HG02623 (cell line): ENCODE measurements at regions not wholly inside any gene's neighbourhood (a gene's known extent, or its start where the extent isn't known, plus 50 kb on each side); places are given as distances from the start of the nearest gene placed in this dataset.

Source experiments
- ATAC-seq: cut with Tn5 transposase; IDR thresholded peaks from one replicate; pipeline ENCODE4 v1.9.1; 2021; ENCODE audit warnings: moderate library complexity; ENCODE audit not compliant: unreplicated experiment

DNA sequence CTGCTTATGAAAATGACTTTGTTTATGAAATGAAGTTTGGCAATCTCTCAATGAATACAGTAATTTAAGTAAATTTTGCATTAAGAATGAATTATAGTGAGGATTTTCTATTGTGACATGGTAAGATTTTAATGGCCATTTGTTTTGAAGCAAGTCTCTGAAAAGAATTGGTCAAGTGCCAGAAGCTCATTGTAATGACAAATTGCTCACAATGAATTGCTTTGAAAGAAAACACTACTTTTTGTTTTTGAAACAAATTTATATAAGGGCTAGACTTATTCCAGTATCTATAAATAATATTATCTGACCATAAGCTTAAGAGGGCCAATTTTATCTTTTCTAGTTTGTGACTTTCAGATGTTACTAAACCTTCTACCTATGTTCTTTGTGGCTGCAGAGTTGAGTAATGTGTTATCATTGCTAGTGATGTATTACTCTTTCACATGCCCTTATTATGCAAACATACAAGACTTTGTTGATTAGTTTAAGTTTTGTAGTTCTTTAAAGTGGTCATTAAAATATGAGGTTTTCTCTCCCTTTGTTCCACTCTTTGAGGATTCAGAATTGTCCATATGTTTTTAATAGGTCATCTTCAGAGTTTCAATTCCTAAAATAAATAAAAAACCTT is 93.0 kb upstream of the ZNF608 start:
- no peak for ATAC-seq

DNA sequence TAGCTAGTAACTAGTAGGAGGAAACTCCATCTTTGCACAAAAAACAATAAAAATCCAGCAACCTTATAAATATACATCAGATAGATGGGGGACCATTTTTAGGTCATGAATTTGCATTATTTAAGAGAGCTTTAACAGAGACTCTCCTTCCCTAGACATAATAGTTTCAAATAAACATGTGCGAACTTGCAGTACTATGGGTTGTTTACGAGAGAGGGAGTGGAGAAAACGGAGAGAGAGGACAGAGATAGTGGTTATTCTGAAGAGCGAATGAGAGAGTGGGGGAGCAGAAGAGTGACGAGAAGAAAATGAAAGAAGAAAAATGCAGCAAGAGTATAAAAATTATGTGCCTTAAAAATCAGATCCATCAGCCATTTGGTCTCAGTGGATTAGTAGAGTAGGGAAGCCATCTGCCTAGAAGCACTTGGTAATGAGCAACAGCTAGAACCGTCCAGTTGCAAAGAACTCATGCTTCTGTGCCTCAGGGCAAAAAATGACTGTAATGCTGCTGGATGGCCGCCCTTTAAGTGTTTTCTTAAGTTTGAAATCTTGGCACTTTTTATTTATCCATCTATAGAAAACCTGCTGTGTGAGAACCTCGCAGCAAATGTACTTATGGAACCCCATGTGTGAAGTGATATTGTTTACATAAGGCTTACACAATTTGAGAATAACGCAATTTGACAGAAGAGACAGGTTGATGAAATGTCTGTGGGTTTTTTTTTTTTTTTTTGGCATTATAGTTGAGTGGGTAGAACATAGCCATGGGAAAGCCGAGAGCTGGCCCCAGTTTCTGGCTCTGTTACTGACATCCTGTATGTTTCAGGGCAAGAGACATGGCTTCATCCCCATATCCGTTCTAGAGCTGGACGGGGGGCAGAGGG is 95.6 kb upstream of the ZNF608 start:
- no peak for ATAC-seq

DNA sequence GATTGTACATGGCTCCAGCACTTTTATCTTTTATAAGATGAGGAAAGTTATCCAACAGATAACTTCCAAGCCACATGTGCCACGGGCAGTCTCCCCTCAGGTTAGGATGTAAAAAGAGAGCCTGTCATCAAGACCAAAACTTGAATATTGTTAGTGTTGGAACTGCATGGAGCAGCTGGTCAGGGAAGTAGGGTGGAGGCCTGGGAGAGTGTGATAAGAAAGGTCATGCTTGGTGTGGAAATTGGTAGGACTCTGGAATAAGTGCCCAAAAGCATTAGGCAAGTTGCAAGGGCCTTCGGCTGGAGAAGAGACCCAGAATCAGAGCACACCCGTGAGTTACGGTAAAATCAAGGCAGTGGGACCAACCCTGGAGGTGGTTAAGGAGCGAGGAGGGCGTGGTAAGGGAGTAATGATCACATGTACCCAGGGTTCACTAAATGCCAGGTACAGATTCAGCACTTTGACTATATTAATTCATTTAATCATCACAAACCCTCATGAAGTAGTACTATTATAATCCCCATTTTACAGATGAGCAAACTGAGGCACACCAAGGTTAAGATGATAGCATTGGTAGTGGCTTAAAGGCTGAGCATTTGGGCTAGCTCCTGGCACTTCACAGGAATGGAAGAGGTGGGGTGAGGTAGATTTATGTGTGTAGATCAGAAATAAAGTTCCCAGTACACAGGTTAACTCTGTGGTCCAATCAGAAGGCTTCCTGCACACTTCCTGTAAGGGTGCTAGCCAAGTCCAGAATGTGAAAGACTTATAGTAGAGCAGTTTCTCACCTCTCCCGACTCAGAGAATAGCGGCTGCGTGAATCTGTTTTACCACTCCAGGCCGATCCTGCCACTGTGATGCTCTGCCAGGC is 96.5 kb upstream of the ZNF608 start:
- no peak for ATAC-seq

DNA sequence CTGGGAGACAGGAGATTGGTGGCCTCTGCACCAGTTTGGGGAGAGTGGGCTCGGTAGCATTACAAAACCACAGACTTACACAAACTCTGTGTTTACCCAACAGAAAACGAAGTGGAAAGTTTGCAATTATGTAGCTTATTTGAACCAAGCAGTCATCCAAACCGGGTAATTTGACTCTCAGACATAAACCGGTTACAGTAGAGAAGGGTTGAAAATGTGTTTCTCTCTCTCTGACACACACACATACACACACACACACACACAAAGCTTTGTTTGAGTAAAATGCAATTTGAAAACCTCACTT is 97.1 kb upstream of the ZNF608 start:
- ATAC-seq = no peak

DNA sequence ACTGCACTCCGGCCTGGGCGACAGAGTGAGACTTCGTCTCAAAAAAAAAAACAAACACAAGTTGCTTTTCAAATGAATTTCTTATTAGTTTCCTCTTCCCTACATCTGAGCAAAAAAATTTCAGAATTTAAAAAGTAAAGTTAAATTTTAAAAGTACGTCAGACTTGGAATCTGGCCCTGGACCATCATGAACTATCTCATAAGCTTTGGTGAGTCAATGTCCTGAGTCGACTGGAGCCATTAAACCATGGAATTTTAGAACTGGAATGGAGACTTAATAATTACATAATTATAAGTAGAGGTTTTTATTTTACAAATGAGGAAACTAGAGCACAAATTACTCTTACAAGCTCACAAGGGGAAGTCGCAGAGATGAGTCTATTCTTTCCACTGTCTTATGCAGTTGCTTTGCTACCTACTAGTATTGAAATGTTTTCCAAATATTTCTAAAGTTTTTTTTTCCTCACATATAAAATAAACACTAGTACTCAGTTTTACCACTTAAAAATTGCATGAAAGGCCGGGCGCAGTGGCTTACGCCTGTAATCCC is 98.0 kb upstream of the ZNF608 start:
- ATAC-seq = no peak

DNA sequence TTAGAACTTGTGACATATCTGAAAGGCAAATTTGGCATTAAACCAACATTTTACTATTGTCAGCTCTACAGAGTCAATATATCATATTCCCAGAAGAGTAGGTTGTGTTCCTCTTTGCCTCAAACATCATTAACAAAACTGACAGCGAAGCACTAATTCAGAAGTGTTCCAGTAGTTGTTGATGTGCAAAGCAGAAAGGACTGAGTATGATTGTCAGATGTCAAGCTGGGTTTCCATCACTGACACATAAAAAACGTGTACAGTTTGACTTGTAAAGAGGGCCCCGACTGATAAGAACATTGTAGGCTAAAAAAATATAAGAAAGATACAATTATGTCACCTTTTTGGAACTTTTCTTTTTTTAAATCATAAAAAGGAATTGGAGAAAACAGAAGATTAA is 101.5 kb upstream of the ZNF608 start:
- ATAC-seq = no peak

DNA sequence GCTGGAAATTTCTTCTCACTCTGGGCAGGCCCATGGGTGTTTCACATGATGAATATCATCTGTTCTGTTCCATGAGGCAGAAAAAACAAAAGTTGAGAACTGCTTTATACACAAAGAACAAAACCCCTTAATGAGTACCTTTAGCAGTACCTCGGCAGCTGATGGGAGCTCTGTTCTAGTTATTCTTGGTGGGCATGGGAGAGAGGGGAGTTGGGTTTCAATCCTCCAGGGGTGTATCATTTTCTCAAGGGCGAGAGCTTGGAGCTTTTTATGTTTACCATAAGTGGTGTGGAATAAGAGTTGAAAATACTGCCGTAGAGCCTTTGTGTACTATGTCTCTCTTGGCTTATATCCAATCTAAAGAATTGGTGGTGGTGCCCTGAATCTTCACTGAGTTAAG is 103.3 kb upstream of the ZNF608 start:
- no peak for ATAC-seq

DNA sequence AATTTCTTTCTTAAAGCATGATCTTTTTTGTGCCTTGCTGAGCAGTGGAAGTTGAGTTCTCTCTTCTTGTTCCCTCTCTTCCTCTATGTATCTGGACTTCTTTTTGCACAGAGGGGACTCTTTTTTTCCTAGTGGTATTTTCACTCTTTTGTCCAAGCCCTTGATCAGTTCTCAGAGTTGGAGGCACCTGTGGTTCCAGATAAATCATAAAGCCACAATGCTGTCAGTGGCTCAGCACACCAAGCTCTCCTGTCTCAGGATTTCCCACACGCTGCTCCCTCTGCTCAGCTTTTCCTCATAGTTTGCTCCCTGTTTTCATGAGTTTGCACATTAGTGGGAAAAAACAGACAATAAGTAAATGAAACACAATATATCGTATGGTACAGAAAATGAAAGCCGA is 110.3 kb upstream of the ZNF608 start:
- no peak for ATAC-seq

DNA sequence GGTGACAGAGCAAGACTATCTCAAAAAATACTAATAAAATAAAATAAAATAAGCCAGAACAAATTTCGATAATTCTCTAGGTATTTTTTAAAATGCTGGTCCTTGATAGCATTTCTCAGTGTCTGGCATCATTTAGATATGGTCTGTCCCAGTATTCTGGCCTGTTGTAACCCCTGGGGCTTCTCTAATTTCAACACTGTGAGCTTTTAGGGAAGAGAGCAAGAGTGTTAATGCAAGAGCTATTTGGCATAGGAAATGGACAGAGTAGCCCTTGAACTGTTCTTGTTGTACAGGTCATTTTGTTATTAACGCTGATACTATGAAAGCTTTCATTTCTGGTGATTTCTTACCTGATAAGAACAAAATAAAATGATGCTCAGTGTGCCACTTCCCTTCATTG is 112.2 kb upstream of the ZNF608 start:
- ATAC-seq = no peak

DNA sequence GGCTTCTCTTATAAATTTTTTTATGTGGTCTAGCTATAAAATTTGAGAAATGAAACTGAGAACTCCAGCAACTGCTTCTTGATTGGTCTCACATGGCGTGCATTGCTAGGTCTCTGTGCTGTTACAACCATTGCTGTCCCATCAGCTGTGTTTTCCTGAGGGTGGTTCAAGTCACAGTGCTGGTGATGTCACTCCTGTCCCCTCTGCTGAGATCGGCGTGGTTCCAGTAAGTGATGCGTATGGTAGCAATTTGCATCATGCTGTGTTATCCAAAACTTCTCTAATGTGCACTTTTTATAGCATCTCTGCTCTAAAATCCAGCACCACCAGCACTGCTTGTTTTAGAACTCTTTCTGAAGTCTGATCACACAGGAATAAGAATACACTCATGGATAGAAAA is 112.6 kb upstream of the ZNF608 start:
- ATAC-seq = no peak

DNA sequence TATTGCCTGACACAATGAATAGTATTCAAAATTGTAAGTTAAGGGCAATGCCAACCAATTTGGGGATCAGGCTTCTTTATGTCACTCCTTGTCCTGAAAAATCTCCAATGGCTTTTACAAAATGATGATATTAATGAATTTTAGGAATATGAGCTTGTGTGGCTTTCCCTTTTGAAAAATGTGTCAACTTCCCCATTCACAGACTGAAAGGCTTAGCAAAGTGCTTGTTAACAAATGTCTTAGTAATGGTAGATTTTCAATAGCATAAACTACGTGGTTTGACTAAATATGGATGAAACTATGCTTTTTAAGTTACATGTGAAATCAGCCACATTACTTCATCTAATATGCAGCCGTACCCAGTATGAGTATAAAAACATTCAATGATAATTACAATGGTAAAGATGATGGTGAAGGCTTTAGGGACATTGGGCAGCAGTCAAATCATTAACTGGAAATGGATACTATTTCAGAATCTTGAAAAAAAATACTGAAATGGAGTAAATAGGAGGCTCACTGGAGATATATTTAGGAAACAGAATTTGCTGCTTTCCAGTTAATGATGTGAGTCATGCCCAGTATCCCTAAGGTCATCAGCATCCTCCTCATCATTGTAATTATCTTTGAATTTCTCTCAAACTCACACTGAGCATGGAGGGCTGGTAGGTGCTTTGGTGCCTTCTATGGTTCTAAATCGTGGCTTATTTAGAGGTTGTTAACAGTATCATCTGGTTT is 113.3 kb upstream of the ZNF608 start:
- ATAC-seq = no peak

DNA sequence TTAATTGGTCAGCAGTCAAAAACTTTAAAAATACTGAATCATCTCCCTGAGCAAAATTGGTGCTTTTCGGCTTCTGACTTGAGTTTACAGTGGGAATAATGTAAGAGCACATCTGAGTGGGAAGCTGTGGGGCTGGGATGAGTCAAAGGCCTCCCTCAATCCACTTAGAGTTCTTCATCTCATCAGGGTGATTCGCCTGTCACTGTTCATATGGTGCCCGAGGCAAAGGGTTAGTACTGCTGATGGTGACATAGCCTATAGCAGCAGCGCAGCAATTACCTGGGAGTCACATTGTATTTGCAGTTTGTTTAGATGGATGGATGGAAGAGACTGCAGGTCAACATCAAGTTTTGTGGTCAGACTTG is 113.8 kb upstream of the ZNF608 start:
- ATAC-seq = no peak

DNA sequence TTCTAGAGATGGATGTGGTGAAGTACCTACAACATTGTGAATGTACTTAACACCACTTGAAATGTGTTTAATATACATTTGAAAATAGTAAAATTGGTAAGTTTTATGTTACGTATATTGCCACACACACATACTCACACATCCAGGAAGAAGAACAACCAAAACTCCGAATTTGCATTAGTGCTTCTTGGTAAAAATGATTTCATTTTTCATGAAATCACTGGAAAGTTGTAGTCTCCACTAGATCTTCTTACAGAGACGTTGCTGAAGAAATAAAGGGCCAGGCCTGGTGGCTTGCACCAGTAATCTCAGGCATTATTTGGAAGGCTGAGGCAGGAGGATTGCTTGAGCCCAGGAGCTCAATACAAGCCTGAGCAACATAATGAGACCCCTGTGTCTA is 118.6 kb upstream of the ZNF608 start:
- no peak for ATAC-seq

DNA sequence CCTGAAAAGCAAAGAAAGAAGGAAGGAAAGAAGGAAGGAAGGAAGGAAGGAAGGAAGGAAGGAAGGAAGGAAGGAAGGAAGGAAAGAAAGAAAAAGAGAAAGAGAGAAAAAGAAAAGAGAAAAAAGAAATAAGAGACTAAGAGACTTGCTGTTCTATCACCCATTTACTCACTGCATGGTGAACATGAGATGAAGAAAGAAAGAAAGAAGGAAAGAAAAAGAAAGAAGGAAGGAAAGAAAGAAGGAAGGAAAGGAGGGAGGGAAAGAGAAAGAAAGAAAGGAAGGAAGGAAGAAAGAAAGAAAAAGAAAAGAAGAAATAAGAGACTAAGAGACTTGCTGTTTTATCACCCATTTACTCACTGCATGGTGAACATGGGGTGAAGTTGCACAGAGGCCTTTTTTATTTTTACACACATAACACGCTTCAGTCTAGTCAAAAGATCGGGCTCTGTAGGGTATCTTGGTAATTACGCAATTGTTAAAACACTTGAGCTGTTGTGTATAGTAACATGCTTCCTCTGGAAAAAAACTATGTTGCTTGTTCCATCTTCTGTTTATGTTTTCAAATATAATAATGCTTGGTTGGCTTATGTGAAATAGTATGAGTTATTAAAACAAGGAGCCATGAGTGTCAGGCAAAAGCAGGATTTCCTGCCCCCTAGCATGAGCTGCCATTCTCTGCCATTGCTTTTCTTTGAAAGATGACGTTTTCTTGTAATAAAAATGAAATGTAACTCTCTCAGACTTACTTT is 119.3 kb upstream of the ZNF608 start:
- ATAC-seq = no peak

DNA sequence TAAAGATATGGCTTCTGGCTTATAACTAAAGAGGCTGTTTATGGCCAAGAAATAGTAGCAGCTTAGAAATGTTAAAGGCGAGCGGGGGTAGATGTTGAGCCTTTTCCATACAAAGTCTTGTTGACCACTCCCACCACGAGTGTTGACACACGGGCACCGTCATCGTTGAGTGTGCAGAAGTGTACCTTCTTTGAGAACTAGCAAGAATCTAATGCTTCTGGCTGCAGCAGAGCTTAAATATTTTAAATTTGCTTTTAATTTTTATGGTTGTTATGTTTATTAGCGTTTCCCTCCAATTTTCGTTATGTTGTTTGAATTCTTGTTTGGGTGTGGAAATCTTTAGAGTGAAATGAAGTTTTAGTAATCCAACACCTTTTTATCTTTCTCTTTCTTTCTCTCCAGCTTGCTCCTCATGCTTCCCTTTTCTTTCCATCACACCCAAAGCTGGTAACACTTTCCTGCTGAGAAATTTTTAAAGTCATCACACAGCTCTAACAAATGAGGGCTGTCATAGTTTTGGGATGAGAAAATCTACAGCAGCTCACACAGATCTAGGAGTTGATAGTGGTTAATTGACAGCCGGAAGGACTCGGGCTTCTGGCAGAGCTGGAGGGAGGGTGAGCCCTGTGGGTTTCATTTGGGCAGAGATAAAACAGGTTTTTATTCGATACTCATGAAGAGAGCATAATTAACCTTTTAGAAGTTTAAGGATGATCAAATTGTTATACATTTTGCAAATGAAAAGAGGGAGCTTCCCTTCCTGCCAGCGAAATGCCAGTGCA is 120.1 kb upstream of the ZNF608 start:
- ATAC-seq = no peak

DNA sequence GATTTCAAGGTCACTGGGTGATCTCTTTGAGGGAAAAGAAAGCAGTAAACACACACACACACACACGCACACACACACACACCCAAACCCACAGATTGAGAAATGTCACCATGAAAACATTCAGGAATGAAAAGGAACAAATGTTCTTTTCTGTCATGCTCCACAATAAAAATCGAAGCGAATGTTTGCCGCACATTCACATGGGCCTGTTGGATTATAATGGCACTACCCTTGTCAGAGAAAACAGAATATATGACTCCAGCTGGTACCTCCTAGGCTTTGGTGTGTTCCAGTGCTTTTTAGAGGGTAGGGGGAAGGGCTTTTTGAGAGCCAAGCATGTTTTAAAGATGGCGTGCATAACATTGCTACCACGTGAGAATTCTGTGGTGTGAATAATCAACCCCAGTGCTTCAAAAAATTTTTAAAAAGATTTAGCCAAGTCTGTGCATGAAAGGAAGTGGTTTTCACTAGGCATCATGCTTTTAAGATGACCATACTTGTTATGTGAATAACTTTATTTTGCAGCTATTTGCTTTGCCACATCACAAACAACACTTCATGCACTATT is 120.8 kb upstream of the ZNF608 start:
- no peak for ATAC-seq

DNA sequence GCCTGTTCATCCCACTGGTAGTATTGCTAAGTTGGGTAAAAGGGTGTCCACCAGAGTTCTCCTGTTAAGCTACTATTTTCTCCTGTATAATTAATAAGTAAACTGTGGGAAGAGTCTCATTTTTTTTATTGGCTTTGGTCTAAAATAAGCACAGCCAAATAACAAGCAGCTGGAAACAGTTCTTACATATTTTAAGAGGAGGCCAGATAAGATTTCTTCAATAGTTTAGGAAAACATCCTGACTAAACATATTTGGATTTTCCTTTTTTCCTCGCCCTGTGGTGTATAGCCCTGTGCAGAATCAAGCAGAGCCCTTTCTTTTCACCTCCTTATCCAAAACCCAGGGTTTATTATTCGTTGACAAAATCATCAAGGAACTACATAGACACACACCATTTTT is 122.2 kb upstream of the ZNF608 start:
- ATAC-seq = no peak

DNA sequence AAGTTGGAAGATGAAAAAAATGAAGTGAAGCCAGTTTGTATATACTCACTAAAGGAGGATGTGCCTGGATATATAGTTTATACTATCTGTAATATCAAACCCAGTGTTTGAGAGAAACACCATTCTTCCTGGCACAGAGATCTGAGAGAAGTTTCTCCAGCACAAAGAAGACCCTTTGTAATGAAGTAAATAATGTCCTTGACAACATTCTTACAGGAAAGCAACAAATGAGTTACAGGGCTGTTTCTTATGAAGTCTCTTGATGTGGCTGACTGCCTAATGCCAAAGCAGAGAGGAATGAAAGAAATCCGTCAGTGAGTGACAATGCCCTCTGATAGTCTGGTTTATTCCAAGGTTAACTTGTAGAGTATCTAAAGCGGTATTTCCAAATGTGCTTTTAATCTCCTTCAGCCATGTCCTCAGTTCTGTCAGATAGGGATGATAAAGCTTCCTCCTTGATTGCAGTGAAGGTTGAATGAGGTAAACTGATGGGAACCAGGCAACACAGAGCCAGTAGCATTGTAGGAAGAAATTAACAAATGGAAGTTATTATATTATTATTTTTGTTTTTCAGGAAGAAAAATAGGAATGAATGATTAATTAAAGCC is 123.1 kb upstream of the ZNF608 start:
- no peak for ATAC-seq

DNA sequence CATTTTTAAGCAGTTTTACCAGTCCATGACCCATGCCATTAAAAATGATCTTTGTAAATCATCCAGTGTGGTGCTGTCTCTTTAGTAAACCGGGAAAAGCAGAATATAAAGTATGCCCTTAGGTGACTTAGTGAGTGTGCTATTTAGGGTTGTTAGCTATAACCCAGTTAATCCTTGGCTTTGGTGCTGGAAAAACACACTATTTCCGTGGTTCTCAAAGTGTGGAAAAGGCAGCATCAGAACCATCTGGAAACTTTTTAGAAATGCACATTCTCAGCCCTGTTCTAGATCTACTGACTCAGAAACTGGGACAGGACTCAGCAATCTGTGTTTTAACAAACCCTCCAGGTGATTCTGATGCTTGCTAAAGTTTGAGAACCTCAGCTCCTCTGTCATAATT is 123.6 kb upstream of the ZNF608 start:
- ATAC-seq = no peak
